NCI-H1694 treated with DMSO at 0.1 percent for 48 hours (cell line): ENCODE measurements at regions not wholly inside any gene's neighbourhood (a gene's known extent, or its start where the extent isn't known, plus 50 kb on each side); places are given as distances from the start of the nearest gene placed in this dataset.

Experiments
- DNase-seq: peaks from one replicate; lab custom pipeline; 2025; lab: John Stamatoyannopoulos, UW

DNA sequence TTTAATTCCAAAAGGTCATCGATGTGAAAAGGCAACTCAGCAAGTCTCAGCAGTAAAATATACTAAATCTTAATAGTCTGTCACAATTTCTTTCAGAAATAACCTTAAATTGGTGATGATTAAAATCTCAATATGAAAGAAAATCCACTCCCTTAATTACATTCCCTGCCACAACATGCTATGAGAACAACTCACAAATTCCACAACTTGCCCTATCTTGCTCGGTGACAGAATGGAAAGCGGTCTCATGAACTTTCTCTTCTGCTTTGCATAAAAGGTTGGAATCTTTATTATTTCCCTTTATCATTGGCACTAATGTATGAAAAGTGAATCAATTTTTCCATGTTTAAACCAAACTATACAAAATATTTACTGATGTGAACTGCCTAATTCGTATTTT lies 380.8 kb downstream of the TMA16 start:
- no peak for DNase-seq

DNA sequence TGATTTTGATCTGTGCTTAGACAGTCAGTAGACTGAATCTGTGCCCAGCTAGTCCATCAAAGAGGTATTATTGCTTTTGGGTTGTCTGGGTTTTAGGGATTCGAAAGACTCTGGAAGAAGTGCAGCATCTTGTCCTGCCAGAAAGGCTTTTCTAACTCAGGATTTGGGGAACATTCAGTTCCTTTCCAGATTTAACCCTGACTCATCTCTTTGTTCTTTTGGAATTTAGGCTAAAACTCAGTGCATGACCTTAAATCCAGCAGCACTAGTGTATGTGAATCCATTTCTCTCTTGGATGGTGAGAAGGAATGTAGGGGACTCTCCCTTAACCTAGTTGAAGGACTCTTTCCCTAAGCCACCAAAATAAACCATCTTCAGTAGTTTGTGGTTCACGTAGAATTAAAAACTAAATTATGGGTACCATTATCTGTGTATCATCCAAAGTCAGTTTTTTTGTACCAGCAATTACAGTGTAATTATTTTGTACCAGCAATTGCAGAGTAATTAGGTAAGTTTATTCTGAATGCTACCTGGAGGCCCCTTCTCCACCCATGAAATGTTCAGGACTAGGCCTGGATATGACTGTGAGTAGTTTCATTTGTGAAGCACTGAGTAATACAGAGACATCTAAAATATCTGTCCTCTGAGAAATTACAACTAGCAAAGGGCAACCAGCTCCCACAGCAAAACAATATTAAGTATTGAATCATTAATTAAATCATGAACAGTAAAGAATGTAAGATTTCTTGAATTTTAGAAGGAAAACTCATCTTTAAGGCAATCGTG lies 384.0 kb downstream of the TMA16 start:
- DNase-seq, result no peak

GRCh38 chr4:163892417-163892816 lies 397.9 kb downstream of the TMA16 start:
- DNase-seq, result no peak

- DNase-seq, result no peak
Measured at GRCh38 chr4:163895378-163896005, 401.0 kb downstream of the TMA16 start.

- DNase-seq, result no peak
Measured at GRCh38 chr4:163901319-163901718, 406.8 kb downstream of the TMA16 start.

GRCh38 chr4:163902417-163902816 lies 407.9 kb downstream of the TMA16 start:
- DNase-seq, result no peak

DNA sequence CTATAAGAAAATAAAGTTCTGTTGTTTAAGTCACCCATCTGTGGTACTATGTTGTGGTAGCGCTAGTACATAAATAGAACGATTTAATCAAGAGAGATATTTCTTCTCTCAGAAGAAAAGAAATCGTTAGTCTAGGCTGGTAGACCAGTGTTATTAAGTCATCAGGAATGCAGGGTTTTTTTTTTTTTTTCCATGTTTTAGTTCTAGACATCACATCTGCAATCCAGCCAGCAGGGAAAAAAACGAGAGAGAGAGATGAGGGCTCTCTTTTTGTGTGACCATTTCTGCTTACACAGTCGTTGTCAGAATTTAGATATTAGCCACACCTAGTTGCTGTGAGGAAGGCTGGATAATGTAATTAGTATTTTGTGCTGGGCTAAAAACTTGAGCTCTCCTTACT lies 417.4 kb downstream of the TMA16 start:
- no peak for DNase-seq

- no peak for DNase-seq
Measured at GRCh38 chr4:163913571-163913970, 419.1 kb downstream of the TMA16 start.

GRCh38 chr4:163915896-163916295 lies 421.4 kb downstream of the TMA16 start:
- no peak for DNase-seq

- DNase-seq, result no peak
Measured at GRCh38 chr4:163920426-163920825, 425.9 kb downstream of the TMA16 start.

DNA sequence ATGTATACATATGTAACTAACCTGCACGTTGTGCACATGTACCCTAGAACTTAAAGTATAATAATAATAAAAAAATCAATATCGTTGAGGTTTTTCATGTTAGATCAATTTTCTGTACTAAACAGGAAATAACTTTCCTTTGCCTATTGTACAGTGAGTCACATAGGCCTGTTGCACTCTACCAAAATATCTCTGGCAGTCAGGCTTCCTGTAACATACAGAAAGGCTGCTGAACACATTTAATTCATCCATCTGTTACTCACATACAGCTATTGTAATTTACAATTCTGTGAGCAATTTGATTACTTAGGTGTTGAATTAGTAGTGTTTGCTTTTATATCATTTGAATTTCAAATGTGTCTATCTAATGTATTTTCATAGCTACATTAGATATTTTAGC lies 427.8 kb downstream of the TMA16 start:
- no peak for DNase-seq

GRCh38 chr4:163923092-163923491 lies 428.6 kb downstream of the TMA16 start:
- no peak for DNase-seq

GRCh38 chr4:163930086-163930485 lies 435.6 kb downstream of the TMA16 start:
- no peak for DNase-seq

- DNase-seq, result no peak
Measured at GRCh38 chr4:163932504-163932903, 438.0 kb downstream of the TMA16 start.

- no peak for DNase-seq
Measured at GRCh38 chr4:163939597-163939996, 445.1 kb downstream of the TMA16 start.

DNA sequence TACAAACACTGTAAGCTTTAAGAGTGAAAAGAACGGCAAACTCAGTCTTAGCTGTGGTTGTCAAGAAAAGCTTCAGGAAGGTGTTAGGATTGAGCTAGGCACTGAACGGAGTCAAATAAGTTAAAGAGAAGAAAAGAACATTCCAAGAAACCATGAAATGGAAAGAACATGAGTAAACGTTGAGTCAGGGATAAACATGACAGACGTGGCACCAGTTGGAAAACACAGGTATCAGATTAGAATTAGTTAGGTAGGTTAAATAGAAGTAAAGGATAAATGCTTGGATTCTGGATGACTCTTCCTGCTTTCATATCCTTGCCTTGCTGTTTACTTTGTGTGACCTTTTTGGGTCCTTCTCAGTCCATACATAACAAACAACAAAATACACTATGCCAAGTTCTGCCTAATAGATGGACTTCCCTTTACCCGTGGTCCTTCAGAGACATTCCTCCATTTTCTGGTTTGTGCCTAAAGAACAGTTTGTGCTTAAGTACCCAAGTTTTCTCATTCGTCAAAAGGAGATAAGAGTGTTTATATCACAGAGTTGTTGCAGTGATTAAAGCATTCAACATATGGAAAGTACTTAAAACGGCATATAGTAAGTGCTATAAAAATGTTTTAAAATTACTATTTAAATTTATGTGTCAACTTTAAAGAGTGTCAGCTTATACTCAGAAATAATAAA lies 446.9 kb downstream of the TMA16 start:
- DNase-seq, result no peak

DNA sequence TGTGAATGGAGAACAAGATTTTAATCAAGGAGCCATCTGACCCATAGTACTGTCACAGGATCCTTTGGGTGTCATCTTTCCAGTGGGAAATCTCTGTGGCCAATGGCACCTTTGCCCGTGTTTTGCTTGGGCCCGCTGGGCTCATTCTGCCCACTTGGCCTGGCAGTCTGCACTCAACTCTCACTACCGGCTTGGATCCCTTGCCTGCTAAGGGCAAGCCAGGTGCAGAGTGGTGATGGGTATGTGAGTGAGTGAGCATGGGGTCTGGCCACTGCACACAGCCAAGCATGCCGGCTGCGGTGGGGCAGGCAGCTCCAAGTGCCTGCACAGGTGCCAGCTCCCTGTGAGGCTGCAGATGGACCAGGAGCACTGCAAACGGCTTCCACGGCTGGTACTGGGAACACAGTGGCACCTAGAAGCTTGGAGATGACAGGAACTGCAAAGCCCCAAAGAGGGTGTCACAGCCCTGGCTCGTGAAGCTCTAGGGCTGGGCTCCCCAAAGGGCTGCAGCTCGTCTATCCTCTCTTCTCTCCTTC lies 454.5 kb downstream of the TMA16 start:
- no peak for DNase-seq

DNA sequence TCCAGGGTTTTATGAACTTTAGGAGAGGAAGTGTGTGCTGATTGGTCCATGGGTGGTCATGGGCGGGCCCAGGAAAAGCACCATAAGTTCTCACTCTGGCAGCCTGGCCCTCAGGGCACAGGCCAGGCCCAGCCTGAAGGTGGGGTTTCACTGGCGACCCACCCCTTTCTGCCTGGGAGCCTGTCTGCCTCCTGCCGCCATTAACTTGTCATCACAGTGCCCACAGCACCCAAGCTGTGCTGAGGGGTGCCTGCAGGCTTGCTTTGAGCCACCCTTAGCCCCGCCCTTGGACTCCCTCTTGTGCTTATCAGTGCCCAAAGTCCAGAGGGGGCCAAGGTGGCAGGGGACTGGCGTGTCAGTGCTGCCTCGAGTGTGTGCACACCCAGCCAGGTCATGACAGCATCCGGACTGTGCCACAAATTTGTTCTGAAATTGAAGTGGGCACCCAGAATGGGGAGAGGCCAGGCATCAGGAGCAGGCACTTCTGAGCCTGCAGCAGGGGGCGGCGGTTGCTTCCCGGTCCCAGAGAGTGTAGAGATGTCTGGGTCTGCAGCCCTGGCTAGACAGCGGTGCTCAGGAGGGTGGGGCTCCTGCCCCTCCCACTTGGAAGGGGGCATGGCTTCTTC lies 455.6 kb downstream of the TMA16 start:
- no peak for DNase-seq

GRCh38 chr4:163955288-163955687 lies 460.8 kb downstream of the TMA16 start:
- no peak for DNase-seq

GRCh38 chr4:163958751-163959150 lies 464.3 kb downstream of the TMA16 start:
- no peak for DNase-seq

GRCh38 chr4:163959932-163960331 lies 465.4 kb downstream of the TMA16 start:
- no peak for DNase-seq

DNA sequence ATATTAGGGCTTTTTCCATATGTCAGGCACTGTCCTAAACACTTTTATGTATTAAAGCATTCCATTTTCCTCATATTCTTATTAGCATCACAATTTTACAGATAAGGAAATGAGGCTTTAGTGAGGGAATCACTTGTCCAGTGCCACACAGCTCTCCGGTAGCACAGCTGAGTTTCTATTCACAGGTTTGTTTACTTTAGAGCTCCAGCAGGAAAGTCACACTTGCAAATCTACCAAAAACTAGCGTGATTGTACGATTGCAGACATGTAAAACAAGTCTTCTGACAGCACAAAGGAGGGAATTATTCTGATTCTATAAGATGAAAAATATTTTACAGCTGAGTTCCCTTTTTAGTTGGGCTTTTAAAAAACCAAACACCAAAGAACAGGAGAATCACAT lies 472.1 kb downstream of the TMA16 start:
- no peak for DNase-seq
